ENCODE measurements at regions not wholly inside any gene's neighbourhood (a gene's known extent, or its start where the extent isn't known, plus 50 kb on each side); places are given as distances from the start of the nearest gene placed in this dataset.

- no peak for DNase-seq
- H3K9me3 ChIP-seq = no peaks in the 10 kb centered on the region
- TF ChIP-seq CTCF (IDR thresholded peaks at IDR 0.05; ENCODE audit: low read depth, low read length) = no peak
- H3K4me3 ChIP-seq (ENCODE audit: low read depth, low read length) = no peak overlapping the region
- H3K36me3 ChIP-seq = no peaks in the 10 kb centered on the region
- no peaks in the 10 kb centered on the region for H3K27me3 ChIP-seq
- H3K4me1 ChIP-seq = no peaks in the 10 kb centered on the region
Measured at GRCh38 chr3:81245501-81245900, 515.9 kb downstream of the GBE1 start.

GRCh38 chr3:81245043-81245442, 516.4 kb downstream of the GBE1 start:
- no peaks in the 10 kb centered on the region for H3K27me3 ChIP-seq
- no peak for DNase-seq
- no peaks in the 10 kb centered on the region for H3K4me1 ChIP-seq
- no peaks in the 10 kb centered on the region for H3K9me3 ChIP-seq
- no peak for TF ChIP-seq CTCF (IDR thresholded peaks at IDR 0.05; ENCODE audit: low read depth, low read length)
- H3K4me3 ChIP-seq (ENCODE audit: low read depth, low read length) = no peak overlapping the region
- H3K36me3 ChIP-seq = no peaks in the 10 kb centered on the region

- H3K9me3 ChIP-seq = no peaks in the 10 kb centered on the region
- H3K36me3 ChIP-seq = no peaks in the 10 kb centered on the region
- TF ChIP-seq CTCF (IDR thresholded peaks at IDR 0.05; ENCODE audit: low read depth, low read length) = no peak
- H3K27me3 ChIP-seq = no peaks in the 10 kb centered on the region
- no peak for DNase-seq
- H3K4me1 ChIP-seq = no peaks in the 10 kb centered on the region
- no peak overlapping the region for H3K4me3 ChIP-seq (ENCODE audit: low read depth, low read length)
Measured at GRCh38 chr3:81244231-81244630, 517.2 kb downstream of the GBE1 start.

- no peak overlapping the region for H3K4me3 ChIP-seq (ENCODE audit: low read depth, low read length)
- H3K9me3 ChIP-seq = no peaks in the 10 kb centered on the region
- no peaks in the 10 kb centered on the region for H3K36me3 ChIP-seq
- TF ChIP-seq CTCF (IDR thresholded peaks at IDR 0.05; ENCODE audit: low read depth, low read length) = peak; percentile 65
- no peak for DNase-seq
- H3K4me1 ChIP-seq = no peaks in the 10 kb centered on the region
- H3K27me3 ChIP-seq = no peaks in the 10 kb centered on the region
Measured at GRCh38 chr3:81242871-81243270, 518.6 kb downstream of the GBE1 start.

GRCh38 chr3:81237181-81237580, 524.3 kb downstream of the GBE1 start:
- no peaks in the 10 kb centered on the region for H3K27me3 ChIP-seq
- DNase-seq = no peak
- no peak for TF ChIP-seq CTCF (IDR thresholded peaks at IDR 0.05; ENCODE audit: low read depth, low read length)
- no peak overlapping the region for H3K4me3 ChIP-seq (ENCODE audit: low read depth, low read length)
- H3K4me1 ChIP-seq = peaks cover 4% of the 10 kb centered on the region; the same call in 1 of the 2 replicates
- no peaks in the 10 kb centered on the region for H3K9me3 ChIP-seq
- H3K36me3 ChIP-seq = no peaks in the 10 kb centered on the region

GRCh38 chr3:81218023-81218422, 543.4 kb downstream of the GBE1 start:
- Histone ChIP-seq H3K4me3 (ENCODE audit: low read depth, low read length) (no peak overlapping the region), H3K27me3 (no peaks in the 10 kb centered on the region), H3K36me3 (no peaks in the 10 kb centered on the region), H3K4me1 (peaks cover 12% of the 10 kb centered on the region), H3K9me3 (no peaks in the 10 kb centered on the region)
- TF ChIP-seq CTCF (IDR thresholded peaks at IDR 0.05; ENCODE audit: low read depth, low read length) = peak; percentile 90
- peak; percentile 56 for DNase-seq

Data from BE2C (cell line).